Heart left ventricle (tissue), 13 donors: ENCODE measurements at regions not wholly inside any gene's neighbourhood (a gene's known extent, or its start where the extent isn't known, plus 50 kb on each side); places are given as distances from the start of the nearest gene placed in this dataset.

Experiments used
- CTCF ChIP-seq, 12 donors: fragments of 200-600 bp; sonication (generic) in 4 of 12; IDR thresholded peaks; one replicate each; pipeline versions ENCODE4 v1.5.0 to v1.8.0; 2018 to 2022; ENCODE audit warnings: antibody characterized with exemption in 12 of 12, mild to moderate bottlenecking in 5 of 12
- POLR2A ChIP-seq, 2 donors: fragments of 450-650 bp; IDR thresholded peaks; one replicate each; pipeline ENCODE4 v1.6.1; 2017; ENCODE audit warnings: antibody characterized with exemption in 2 of 2, mild to moderate bottlenecking in 2 of 2, moderate library complexity in 2 of 2
- donor health status: ischemic (EF 13 %, LVEDD 7.1; RV severe dilation, severe dysfunction).
- donor health status: DM: no; HTN: yes; CAD: no.
- donor health status: DM: no; HTN: no; CAD: no.
- donor health status: ischemic (EF 25% LVEDD 6.9; RV normal size, moderate dysfunction).
- donor health status: ischemic (EF 25% LVEDD 5.7; RV mildly dilated, moderate dysfunction).
- donor health status: ischemic (EF 35%, LVEDD 5.7; RV mildly dilated, moderate dysfunction).
- donor health status: nonischemic (EF 11% LVEDD 7.7; RV severe dilation, severe dysfunction).
- donor health status: DM: yes; HTN: yes; CAD: no.
- donor health status: PGD.
- donor health status: ischemic (EF 29% LVEDD 5.4; RV normal size, mild dysfunction).
- donor health status: nonischemic (EF 23%, LVEDD 6.1; RV moderate dilation, normal function).

- no peak for TF ChIP-seq CTCF (IDR thresholded peaks at IDR 0.05)
- TF ChIP-seq POLR2A (IDR thresholded peaks at IDR 0.05) = no peak
Measured at GRCh38 chr3:106624154-106624553, 753.1 kb upstream of the CCDC54 start.
